Fibroblast of lung (primary cell): ENCODE measurements at regions not wholly inside any gene's neighbourhood (a gene's known extent, or its start where the extent isn't known, plus 50 kb on each side); places are given as distances from the start of the nearest gene placed in this dataset.

ENCODE experiments used
- CTCF ChIP-seq, 2 donors: IDR thresholded peaks in 1 of 2; conservative IDR thresholded peaks in 1 of 2; 1 replicate in 1 of 2; 2 replicates in 1 of 2; pipeline ENCODE4 v1.5.1; 2011 to 2012; ENCODE audit warnings: low read length in 2 of 2, control low read depth in 1 of 2, inconsistent platforms in 1 of 2, low read depth in 1 of 2, mild to moderate bottlenecking in 1 of 2
- EZH2 ChIP-seq: IDR thresholded peaks from 2 replicates; pipeline ENCODE4 v1.5.1; 2012; ENCODE audit warnings: low read length, control low read depth, mild to moderate bottlenecking; ENCODE audit errors: missing control alignments

- TF ChIP-seq CTCF (conservative IDR thresholded peaks at IDR 0.05 in 1 of 2, IDR thresholded peaks at IDR 0.05 in 1 of 2; ENCODE audit: low read depth in 1 of 2, low read length in 2 of 2) (no peak), EZH2 (no peak)
These were observed 62.6 kb upstream of the MACF1 start for GRCh38 chr1:39141925-39142324.
